Smooth muscle cell of the brain vasculature (primary cell): ENCODE measurements at regions not wholly inside any gene's neighbourhood (a gene's known extent, or its start where the extent isn't known, plus 50 kb on each side); places are given as distances from the start of the nearest gene placed in this dataset.
A peak's percentile ranks its signal among the peaks of the same experiment; 100 is the strongest.
"Not testable (repeated sequence)": the region's sequence is repeated elsewhere in the genome, so short reads cannot be mapped to it uniquely, and the experiment has no call there.

Experiments
- DNase-seq: peaks from one replicate; pipeline ENCODE4 v3.0.0-alpha.2; 2012; ENCODE audit warnings: low read depth, low spot score

DNA sequence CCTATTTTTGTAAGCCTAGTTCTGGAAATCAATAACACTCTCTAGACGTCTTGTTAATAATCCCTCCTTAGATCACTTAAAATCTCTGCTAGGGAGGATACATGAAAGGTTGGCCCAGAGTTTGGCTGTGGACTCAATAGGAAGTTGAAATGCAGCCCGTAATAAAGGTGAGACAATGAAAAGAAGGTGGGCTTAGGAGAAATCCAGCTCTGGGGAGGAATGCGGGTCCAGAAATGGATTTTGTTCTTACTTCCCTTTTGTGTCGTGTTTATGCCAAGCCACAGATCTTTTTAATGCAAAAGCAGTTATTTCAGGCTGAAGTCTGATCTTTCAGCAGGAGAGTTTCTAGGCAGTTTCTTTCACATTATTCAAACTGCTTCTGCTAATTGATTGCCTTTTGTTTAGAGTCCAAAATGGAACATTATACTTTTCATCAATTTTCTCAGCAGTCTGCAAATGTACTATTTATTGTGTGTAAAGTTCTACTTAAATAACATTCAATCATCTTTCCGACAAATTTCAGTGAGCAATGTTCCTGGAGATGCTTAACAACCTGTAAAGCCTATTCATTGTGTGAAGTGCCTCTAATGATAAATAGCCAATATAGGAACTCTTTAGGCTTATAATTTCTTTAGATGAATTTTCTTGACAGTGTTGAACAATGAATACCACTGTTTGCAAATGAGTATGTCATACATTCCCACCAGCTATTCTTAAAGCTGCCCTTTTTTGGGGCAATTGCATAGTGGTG lies 252.9 kb upstream of the KRR1 start:
- no peak for DNase-seq

DNA sequence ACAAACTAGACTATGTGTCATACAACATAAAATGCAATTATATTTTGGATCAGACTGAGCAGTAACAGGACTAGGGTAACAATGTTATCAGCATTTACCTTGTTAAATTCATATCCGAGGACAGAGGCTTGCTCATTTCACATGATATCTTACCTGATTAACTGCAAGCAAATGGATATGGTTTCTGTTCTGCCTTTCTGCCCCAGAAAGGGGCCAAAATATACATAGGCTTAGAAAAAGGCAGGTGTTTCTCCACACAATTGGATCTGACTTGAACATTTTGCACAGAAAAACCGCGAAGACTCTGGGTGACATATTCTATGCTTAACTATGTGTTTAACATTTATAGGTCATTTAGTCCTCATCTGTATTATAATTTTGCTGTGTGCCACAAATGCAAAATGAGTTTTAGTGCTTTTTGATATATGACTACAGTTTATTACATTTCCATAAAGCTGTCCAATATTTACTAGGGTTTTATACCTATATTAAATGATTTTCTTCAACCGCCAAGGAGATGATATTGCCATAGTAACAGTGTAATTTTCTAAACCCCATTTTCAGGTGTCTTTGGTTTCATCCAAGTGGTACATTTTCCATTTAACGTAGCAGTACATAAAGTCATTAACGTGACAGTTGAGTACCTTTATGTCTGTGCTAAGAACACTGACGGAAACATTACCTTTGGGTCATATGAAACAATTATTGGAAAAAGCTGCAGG lies 249.3 kb upstream of the KRR1 start:
- no peak for DNase-seq

DNA sequence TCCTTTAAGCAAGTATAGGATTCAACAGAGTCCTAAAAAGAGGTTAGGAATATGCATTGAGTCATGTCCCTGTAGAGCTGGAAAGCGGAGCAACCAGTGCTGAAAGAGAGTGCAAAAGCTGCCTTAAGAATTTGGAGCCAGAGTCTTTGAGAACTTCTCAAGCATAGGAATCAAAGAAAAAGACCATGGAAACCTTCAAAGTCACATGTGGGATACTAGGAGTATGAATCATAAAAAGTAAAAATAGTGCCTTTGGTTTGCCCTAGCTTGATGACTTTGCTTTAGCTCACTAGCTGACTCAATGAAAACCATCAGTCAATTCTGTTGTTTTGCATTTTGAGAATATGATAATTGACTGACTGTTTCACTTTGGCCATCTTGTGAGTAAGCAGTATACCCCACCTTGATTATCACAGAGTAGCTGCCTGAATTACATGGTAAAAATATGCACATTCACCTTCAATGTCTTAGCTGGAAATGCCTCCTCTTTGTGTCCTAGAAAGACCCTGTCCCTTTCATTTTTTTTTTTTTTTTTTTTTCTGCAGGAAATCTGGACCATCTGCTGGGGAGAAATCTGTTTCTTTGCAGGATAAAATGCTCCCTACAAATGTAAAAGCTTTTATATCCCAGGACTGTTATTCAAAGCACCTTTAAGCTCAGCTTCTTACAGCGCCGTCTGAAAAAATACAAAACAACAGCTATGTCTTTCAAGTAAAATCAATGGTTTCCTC lies 248.6 kb upstream of the KRR1 start:
- no peak for DNase-seq

DNA sequence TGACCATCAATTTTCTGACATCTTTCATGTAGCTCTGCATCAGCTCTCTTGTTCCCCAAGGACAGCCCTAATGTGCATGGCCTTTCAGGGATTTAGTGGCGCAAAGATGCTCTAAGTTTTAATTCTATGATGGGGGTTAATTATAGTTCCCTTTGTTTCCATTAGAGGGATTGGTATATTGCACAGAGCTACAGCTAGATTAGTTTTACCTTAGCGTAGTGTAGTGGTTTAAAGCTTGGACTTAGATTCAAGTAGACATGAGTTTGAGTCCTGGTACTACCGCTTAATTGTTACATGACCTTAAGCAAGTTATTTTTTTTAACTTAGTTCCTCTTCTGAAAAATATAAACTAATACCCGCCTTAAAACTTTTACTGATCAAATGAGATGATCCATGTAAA lies 247.8 kb upstream of the KRR1 start:
- DNase-seq, result no peak

DNA sequence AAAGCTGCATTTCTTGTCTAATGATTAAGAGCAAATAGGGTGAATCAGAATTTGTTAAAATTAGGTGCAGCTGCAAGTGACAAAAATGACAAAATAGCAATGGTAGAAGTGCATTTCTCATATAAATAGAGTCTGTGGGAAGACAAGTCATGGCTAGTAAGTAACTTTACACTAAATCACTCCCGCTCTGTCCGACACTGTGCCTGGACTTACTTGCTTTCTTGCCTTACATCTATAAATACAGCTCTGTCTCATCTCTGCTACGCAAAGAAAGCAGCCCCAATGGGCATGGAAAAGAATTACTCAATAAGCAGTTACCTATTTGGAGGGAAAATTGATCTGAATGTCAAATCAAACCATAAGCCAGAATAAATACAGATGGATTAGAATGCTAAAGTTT lies 245.4 kb upstream of the KRR1 start:
- DNase-seq, result no peak

DNA sequence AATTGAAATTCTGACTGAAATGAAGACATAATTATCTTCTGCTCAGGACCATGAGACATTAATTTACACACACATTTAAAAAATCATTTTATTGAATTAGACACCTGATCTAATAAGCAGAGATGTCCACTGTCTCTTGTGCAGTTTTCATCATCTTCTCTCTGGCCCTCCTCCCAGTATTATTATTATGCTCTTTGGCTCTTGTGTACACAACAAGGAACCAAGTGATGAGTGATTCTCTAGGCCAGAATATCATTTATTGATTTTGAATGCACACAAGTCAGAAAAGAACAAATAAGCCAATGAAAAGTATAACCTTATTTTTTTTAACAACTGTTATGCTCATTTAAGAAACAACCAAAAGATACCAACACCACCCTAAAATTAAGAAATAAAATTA lies 244.7 kb upstream of the KRR1 start:
- DNase-seq, result no peak

DNA sequence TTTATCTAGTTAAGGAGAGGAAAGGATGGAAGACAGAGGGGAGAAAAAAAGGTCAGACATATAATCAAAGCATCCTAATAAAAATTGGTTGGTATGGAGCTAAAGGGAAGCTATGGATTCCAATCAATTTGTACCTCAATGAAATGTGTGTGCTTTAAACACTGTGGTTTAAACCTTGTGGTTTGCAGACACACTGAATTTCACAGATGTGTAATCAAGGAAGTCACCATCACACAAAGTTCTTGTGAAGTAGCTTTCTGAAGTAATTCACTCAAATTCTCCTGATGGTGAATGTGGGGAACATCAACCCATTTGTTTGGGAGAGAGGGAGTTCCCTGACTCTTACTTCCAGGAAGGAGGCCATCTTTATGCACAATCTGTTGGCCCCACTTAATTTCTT lies 243.3 kb upstream of the KRR1 start:
- DNase-seq, result no peak

DNA sequence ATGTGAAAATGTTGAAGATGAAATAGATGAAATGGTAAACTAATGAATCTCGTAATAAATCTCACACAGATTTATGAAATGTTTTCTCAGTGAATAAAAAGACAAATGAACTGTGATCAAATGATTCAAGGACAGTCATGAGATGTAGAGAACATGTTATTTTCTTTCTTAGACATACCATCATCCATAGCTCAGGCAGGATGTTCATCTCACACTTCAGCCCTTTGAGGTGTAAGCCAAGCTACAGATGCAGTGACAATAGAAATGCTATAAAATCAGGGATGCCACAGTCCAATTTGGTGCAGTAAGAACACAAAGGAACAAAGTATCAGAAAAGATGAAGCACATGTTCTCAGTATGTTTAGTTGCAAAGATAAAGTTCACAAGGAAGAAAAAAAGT lies 242.7 kb upstream of the KRR1 start:
- no peak for DNase-seq

DNA sequence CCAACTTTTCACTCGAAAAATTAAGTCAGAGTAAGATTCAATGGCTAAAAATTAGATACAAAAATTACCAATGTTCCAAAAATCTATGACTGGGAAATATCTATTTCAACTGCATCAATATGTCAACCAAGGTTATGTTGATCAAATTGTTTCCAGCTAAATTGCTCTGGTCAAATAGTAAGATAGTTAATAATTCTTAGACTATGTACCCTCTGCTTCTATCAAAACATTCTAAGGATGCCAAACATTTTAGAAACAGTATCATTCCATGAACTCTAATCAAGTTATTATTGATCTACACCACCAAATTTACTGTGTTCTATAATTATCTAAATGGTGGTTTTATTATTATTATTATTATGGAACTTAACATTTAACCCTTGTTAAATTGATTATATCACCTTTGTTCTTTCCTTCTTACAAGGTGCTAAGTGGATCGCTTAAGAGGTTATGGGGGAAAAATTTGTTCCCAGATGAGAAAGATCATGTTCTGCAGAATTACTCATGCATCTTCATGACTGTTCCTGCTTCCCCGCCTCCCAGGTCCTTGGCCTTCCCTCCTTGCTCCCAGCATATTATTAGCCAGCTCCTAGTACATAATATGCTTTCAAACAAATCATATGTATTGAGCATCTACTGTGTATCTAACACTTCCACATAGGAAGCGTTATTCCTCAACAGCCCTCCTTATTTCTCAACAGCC lies 240.5 kb upstream of the KRR1 start:
- no peak for DNase-seq

DNA sequence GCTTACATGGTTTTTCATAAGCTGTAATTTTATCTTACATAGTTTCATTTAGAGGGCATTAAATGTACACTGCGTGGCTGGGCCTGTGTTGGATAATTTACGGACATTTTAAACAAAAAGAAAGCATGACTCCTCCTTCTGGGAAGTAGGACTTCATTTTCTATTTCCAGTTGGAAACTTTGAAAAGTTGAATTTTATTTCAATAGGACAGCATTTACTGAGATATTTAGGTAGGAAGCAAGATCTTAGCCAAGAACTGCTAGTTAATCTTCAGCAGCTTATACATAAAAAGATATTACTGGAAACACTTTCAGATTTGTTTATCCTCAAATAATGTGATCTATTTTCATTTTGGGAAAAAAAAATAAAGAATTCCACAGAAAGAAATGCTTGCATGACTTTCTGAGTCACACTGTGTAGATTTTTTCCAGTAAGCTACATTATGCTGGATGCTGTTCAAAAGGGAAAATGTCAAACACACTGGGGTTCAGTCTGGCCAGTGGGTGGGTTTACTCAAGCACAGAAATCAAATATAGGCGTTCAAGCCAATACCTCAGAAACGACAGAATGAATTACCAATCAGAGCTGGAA lies 239.4 kb upstream of the KRR1 start:
- peak; percentile 61 for DNase-seq

DNA sequence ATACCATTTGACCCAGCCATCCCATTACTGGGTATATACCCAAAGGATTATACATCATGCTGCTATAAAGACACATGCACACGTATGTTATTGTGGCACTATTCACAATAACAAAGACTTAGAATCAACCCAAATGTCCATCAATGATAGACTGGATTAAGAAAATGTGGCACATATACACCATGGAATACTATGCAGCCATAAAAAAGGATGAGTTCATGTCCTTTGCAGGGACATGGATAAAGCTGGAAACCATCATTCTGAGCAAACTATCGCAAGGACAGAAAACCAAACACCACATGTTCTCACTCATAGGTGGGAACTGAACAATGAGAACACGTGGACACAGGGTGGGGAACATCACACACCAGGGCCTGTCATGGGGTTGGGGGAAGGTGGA lies 237.6 kb upstream of the KRR1 start:
- not testable (repeated sequence) for DNase-seq

DNA sequence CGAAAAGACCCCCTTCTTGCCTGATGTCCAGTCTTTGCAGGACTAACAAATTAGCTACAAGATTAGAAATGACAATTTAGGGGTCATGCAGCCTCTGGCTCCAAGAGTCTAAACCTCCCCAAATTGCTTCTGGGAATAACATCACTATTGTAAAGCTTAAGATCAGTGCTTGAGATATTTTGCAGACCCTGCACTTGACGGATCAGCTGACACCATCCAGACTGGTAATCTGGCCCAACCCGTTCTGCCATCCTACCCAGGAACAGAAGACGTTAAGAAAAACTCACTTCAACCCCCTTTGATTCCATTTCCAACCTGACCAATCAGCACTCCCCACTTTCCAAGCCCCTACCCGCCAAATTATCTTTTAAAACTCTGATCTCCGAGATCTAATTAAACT lies 236.7 kb upstream of the KRR1 start:
- no peak for DNase-seq

DNA sequence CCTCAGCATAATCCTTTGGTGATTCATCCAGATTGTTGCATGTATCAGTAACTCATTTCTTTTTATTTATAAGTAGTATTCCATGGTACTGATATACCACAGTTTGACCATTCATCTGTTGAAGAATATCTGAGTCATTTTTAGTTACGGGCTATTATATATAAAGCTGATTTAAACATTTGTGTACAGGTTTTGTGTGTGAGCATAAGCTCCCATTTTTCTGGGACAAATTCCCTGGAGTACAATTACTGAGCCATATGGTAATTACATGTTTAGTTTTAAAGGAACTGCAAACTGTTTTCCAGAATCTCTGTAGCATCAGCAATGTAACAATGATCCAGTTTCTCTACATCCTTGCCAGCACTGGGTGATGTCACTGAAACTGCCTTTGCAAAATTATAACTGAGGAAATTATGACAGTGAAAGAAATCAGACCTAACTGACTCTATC lies 236.2 kb upstream of the KRR1 start:
- DNase-seq, result no peak

DNA sequence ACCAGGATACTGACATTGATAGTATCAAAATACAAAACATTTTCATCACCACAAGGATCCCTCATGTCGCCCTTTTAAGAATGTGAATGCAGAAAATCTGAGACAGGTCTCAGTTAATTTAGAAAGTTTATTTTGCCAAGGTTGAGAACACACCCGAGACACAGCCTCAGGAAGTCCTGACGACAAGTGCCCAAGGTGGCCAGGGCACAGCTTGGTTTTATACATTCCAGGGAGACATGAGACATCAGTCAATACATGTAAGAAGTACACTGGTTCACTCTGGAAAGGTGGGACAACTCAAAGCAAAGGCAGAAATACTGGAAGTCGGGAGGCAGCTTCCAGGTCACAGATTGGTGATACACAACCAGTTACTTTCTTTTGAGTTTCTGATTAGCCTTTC lies 235.2 kb upstream of the KRR1 start:
- DNase-seq, result no peak

DNA sequence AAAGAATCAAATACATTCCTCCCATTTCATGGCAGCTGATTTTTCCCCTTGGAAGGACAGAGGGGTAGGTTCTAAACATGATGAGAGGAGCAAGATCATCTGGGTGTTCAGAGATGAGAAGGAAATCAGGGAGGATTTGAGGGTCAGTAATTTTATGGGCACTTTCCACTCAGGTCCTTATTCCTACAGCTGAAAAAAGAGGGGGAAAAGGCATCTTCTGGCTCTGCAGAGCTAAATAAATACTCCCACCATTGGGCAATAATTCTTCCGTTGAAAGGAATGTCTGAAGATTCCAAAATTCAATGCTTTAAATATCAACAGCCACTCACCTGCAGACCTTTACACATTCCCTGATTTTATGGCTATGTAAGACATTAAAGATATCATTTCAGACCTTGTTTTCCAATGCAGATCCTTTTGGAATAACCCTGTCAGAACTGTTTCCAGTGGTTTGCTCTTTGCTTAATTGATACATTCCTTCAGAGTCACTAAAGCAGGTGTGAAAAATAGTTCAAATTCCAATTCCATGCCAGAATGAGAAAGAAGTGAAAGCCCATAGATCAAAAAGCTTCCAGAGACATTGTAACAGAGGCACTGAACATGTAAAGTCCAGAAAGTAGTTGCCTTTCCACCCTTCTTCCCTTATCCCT lies 233.3 kb upstream of the KRR1 start:
- DNase-seq, result no peak

DNA sequence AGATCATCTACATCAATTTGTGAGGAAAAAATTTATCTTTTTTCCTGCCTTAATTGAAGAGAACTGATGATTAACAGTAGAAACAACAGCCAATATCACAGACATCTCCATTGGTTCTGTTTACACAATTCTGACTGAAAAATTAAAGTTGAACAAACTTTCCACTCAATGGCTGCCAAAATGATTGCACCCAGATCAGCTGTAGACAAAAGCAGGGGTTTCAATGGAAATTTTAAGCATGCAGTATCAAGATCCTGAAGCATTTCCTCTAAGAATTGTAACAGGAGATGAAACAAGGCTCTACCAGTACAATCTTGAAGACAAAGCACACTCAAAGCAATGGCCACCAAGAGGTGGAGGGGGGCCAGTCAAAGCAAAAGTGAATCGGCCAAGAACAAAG lies 231.6 kb upstream of the KRR1 start:
- DNase-seq, result no peak

DNA sequence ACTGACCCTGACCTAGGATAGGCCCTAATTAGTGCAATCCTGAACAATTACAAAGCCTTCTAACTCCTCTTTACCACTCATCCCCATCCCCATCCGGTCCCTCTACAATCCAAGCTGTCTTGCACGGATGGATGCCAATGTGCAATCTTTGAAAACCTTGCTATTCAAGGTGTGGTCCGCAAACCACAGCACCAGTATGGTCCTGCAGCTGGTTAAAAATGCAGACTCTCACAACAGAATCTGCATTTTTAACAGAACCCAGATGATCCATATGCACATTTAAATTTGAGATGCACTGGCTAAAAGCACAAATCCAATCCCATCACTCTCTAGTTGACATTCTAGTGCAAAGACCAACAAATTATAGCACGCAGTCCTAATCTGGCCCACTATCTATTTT lies 230.6 kb upstream of the KRR1 start:
- DNase-seq, result no peak

DNA sequence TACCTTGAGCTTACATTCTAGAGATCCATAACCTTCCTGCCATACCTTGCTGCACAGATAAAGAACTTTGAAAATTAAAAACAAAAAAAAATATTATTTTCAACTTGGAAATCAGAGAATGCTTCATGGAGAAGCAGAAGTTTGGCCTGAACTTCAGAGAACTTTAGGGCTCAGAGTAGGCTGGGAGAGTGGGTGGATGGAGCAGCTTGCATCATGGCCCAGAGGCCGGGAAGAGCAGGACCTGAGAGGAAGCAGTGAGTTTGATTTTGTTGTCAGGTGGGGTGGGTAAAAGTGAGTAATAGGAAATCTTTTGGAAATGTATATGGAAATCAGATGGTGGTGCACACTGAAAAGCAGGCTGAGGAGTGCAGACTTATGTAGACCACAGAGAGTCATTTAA lies 228.5 kb upstream of the KRR1 start:
- DNase-seq, result no peak

DNA sequence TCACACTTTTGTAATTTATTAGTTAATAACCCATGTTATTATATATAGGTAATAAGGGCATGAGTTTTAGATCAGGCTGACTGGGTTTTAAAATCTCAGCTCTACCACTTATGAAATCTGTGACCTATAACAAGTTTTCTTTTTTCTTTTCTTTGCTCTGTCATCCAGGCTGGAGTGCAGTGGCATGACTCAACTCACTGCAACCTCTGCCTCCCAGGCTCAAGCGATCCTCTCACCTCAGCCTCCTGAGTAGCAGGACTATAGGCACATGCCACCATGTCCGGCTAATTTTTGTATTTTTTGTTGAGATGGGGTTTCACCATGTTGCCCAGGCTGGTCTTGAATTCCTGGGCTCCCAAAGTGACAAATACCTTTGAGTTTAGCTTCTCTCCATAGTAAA lies 227.7 kb upstream of the KRR1 start:
- not testable (repeated sequence) for DNase-seq

DNA sequence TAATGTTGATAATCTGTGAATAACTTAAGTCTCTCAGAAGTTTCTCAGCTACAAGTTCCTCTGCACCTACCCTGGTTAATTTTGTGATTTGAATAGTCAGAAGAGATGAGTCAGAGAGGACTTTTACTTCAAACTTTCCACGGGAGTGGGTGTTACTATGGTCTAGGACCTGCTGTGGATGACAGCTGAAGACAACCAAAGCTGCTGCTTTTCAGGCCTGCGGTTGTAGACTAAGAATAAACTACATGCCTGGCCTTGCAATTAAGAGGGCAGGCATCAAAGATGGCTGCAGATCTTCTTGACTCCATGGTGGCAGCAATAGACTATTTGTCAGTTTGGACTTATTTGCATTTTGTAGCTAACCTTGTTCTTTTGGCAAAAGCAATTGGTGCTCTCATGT lies 227.1 kb upstream of the KRR1 start:
- DNase-seq, result no peak

DNA sequence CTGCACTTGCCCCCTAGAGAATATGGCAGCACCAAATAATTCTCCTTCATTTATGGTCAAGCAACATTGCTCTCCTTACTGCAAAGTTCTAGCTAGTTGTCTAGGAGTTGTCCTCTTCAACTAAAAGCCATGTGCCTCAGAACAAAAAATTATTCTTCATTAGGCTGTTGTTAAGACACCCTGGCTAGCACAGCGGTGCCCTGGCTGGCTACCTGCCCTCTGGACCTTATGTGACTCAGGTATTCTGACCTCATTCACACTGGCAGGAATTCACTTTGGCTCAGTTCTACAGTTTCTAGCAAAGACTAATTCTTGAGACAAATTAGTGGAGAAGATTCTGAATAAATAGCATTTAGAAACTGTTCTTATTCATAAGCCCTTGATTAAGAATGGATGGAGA lies 224.4 kb upstream of the KRR1 start:
- no peak for DNase-seq
